ENCODE measurements at regions not wholly inside any gene's neighbourhood (a gene's known extent, or its start where the extent isn't known, plus 50 kb on each side); places are given as distances from the start of the nearest gene placed in this dataset.

DNA sequence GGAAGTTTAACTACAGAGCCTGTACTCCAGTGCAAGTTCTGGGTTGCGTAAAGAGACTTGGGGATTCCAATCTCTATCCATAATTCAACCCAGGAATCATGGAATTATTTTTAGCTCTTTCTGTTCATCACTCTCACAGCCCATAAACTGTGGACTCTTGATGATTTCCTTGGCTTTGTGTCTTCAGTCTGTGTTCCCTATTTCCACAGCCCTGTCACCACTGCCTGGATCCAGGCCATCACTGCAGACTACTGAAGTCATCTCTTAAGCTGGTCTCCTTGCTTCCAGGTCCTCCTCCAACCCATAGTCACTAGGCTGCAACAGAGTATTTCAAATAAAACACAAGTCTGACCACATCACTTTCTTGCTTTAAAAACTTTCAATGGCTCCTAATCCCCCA, 211.7 kb downstream of the PLK2 start:
- H3K4me1 ChIP-seq (ENCODE audit: insufficient read depth): no peaks in the 10 kb centered on the region
- 93% methylated on average over 1 of the region's 1 CpG for WGBS (ENCODE audit: low lambda C conversion rate, missing lambda C conversion rate)
- TF ChIP-seq, protein P1, sequence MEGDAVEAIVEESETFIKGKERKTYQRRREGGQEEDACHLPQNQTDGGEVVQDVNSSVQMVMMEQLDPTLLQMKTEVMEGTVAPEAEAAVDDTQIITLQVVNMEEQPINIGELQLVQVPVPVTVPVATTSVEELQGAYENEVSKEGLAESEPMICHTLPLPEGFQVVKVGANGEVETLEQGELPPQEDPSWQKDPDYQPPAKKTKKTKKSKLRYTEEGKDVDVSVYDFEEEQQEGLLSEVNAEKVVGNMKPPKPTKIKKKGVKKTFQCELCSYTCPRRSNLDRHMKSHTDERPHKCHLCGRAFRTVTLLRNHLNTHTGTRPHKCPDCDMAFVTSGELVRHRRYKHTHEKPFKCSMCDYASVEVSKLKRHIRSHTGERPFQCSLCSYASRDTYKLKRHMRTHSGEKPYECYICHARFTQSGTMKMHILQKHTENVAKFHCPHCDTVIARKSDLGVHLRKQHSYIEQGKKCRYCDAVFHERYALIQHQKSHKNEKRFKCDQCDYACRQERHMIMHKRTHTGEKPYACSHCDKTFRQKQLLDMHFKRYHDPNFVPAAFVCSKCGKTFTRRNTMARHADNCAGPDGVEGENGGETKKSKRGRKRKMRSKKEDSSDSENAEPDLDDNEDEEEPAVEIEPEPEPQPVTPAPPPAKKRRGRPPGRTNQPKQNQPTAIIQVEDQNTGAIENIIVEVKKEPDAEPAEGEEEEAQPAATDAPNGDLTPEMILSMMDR (IDR thresholded peaks at IDR 0.05; ENCODE audit: poor library complexity): no peak

DNA sequence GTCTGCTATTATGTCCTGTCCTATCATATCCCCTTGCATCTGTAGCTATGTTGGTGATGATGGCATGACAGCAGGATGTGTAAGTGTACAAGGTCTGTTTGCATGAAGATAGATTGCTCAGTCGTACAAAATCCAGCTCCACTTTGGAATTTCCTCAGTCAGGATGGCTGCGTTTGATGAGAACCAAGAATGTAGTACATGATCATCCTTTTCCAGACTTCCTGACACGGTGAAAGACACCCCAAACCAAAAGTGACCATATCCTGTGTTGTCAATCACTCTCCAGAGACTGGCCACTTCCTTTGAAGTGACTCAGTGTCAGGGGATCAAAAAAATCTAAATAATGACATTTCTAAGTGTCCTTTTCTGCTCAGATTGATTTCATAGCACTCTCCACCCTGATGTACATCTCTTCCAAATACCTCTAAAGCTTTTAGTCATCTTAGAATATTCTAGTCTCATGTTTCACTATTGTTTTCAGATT, 213.4 kb downstream of the PLK2 start:
- H3K4me3 ChIP-seq: no peak overlapping the region
- TF ChIP-seq, protein P1 (IDR thresholded peaks at IDR 0.05; ENCODE audit: poor library complexity): no peak
- TF ChIP-seq EZH2phosphoT487 (IDR thresholded peaks at IDR 0.05; ENCODE audit: low read depth, severe bottlenecking, unreplicated experiment): no peak
- no peak for TF ChIP-seq EZH2 (IDR thresholded peaks at IDR 0.05; ENCODE audit: borderline replicate concordance)
- H3K4me2 ChIP-seq: no peak overlapping the region
- no peak overlapping the region for H2AFZ ChIP-seq
- no peaks in the 10 kb centered on the region for H3K36me3 ChIP-seq (replicated peaks; ENCODE audit: insufficient read depth, low read depth)
- DNase-seq (ENCODE audit: low spot score): no peak
- no peaks in the 10 kb centered on the region for H3K79me2 ChIP-seq
- WGBS (ENCODE audit: low lambda C conversion rate, missing lambda C conversion rate): 55% methylated on average over 3 of the region's 3 CpGs
- H4K20me1 ChIP-seq (ENCODE audit: insufficient read depth, poor library complexity, severe bottlenecking): no peaks in the 10 kb centered on the region
- no peaks in the 10 kb centered on the region for H3K9me3 ChIP-seq (ENCODE audit: low read depth)
- H3K27me3 ChIP-seq: no peaks in the 10 kb centered on the region
- H3K4me1 ChIP-seq (ENCODE audit: insufficient read depth): no peaks in the 10 kb centered on the region
- H3K9me2 ChIP-seq (replicated peaks; ENCODE audit: insufficient read depth): no peaks in the 10 kb centered on the region
- H3K27ac ChIP-seq: no peak overlapping the region

More for the DNA sequence above, 211.7 kb downstream of the PLK2 start:
- no peak overlapping the region for H3K4me2 ChIP-seq
- H3K4me3 ChIP-seq: no peak overlapping the region
- no peak overlapping the region for H2AFZ ChIP-seq
- no peaks in the 10 kb centered on the region for H3K36me3 ChIP-seq (replicated peaks; ENCODE audit: insufficient read depth, low read depth)
- H3K9me2 ChIP-seq (replicated peaks; ENCODE audit: insufficient read depth): no peaks in the 10 kb centered on the region
- H3K27ac ChIP-seq: no peak overlapping the region
- no peaks in the 10 kb centered on the region for H4K20me1 ChIP-seq (ENCODE audit: insufficient read depth, poor library complexity, severe bottlenecking)
- no peaks in the 10 kb centered on the region for H3K27me3 ChIP-seq
- no peak for DNase-seq (ENCODE audit: low spot score)
- no peaks in the 10 kb centered on the region for H3K9me3 ChIP-seq (ENCODE audit: low read depth)
- H3K79me2 ChIP-seq: no peaks in the 10 kb centered on the region

DNA sequence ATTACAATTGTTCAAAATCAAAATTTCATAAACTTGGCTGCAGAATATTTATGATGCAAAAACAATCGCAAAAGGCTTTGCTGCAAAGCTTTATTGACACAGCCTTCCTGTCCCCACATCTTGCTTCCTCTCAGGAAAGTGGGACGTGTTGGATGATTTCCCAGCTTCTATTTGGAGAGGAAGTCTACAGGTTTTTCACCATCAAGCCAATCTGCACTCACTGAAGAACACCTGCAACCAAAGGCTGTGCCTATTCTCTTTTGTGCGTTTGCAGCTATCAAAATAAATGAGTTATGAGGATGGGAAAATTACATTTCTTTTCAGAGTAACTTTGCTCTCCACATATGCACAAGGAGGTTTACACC, 214.4 kb downstream of the PLK2 start:
- Histone ChIP-seq H3K4me2 (no peak overlapping the region), H2AFZ (no peak overlapping the region), H3K4me3 (no peak overlapping the region), H3K27ac (no peak overlapping the region), H3K79me2 (no peaks in the 10 kb centered on the region), H3K36me3 (replicated peaks; ENCODE audit: insufficient read depth, low read depth) (no peaks in the 10 kb centered on the region), H3K9me3 (ENCODE audit: low read depth) (no peaks in the 10 kb centered on the region), H3K27me3 (no peaks in the 10 kb centered on the region), H3K4me1 (ENCODE audit: insufficient read depth) (no peaks in the 10 kb centered on the region), H4K20me1 (ENCODE audit: insufficient read depth, poor library complexity, severe bottlenecking) (no peaks in the 10 kb centered on the region), H3K9me2 (replicated peaks; ENCODE audit: insufficient read depth) (no peaks in the 10 kb centered on the region)
- WGBS (ENCODE audit: low lambda C conversion rate, missing lambda C conversion rate): 89% methylated on average over 3 of the region's 3 CpGs
- DNase-seq (ENCODE audit: low spot score): no peak
- TF ChIP-seq EZH2phosphoT487 (IDR thresholded peaks at IDR 0.05; ENCODE audit: low read depth, severe bottlenecking, unreplicated experiment) (no peak), EZH2 (IDR thresholded peaks at IDR 0.05; ENCODE audit: borderline replicate concordance) (no peak)
- TF ChIP-seq, protein P1 (IDR thresholded peaks at IDR 0.05; ENCODE audit: poor library complexity): no peak

Data from hepatocyte (in vitro differentiated cells).